Endodermal cell (in vitro differentiated cells): ENCODE measurements at regions not wholly inside any gene's neighbourhood (a gene's known extent, or its start where the extent isn't known, plus 50 kb on each side); places are given as distances from the start of the nearest gene placed in this dataset.

Experiments used
- DNase-seq: peaks from one replicate; pipeline ENCODE4 v3.0.0-alpha.2; 2017
- H3K27ac ChIP-seq: 2 replicates; pipeline ENCODE4 v1.5.1; 2013; ENCODE audit warnings: mild to moderate bottlenecking, low read depth, low read length, moderate library complexity
- H3K27me3 ChIP-seq: 2 replicates; pipeline ENCODE4 v1.6.1; 2013; ENCODE audit warnings: mild to moderate bottlenecking, low read length, moderate library complexity; ENCODE audit not compliant: insufficient read depth, control insufficient read depth, poor library complexity, severe bottlenecking
- H3K36me3 ChIP-seq: 2 replicates; pipeline ENCODE4 v1.7.0; 2013; ENCODE audit warnings: mild to moderate bottlenecking, low read length, moderate library complexity; ENCODE audit not compliant: control insufficient read depth, insufficient read depth
- H3K4me1 ChIP-seq: one replicate; pipeline ENCODE4 v1.7.0; 2013; ENCODE audit warnings: low read length; ENCODE audit not compliant: control insufficient read depth, insufficient read depth
- H3K4me3 ChIP-seq: 2 replicates; pipeline ENCODE4 v1.5.1; 2013; ENCODE audit warnings: mild to moderate bottlenecking, low read length, moderate library complexity
- H3K9ac ChIP-seq: 2 replicates; pipeline ENCODE4 v1.6.1; 2013; ENCODE audit warnings: mild to moderate bottlenecking, low read length, moderate library complexity; ENCODE audit not compliant: poor library complexity, severe bottlenecking; ENCODE audit errors: extremely low read depth
- H3K9me3 ChIP-seq: 2 replicates; pipeline ENCODE4 v1.6.1; 2013; ENCODE audit warnings: mild to moderate bottlenecking, low read length, moderate library complexity; ENCODE audit not compliant: control insufficient read depth
- H3K27ac Mint-ChIP-seq: 2 replicates; pipeline ENCODE4 v1.8.0; 2020; ENCODE audit warnings: mixed read lengths
- H3K27me3 Mint-ChIP-seq: 2 replicates; pipeline ENCODE4 v1.8.0; 2021; ENCODE audit warnings: mild to moderate bottlenecking, mixed read lengths; ENCODE audit not compliant: insufficient read depth
- H3K36me3 Mint-ChIP-seq: 2 replicates; pipeline ENCODE4 v1.8.0; 2020; ENCODE audit warnings: low read depth, mixed read lengths
- H3K4me1 Mint-ChIP-seq: 2 replicates; pipeline ENCODE4 v1.8.0; 2020; ENCODE audit warnings: mixed read lengths
- H3K4me3 Mint-ChIP-seq: 2 replicates; pipeline ENCODE4 v1.8.0; 2020; ENCODE audit warnings: mild to moderate bottlenecking, moderate library complexity, mixed read lengths
- H3K9me3 Mint-ChIP-seq: 2 replicates; pipeline ENCODE4 v1.8.0; 2020; ENCODE audit warnings: mild to moderate bottlenecking, mixed read lengths
- WGBS, 2 experiments: methylation state at CpG; one replicate each; pipeline versions ENCODE4 v1.1.5 to v1.1.7; 2013; ENCODE audit warnings: missing lambda C conversion rate in 2 of 2, mixed read lengths in 1 of 2; ENCODE audit not compliant: insufficient coverage in 1 of 2, insufficient read length in 1 of 2; 5-methylcytosine and 5-hydroxymethylcytosine counted together
- TF ChIP-seq, protein P1 (sequence below): fragments of 200-600 bp; sonication (generic); conservative IDR thresholded peaks from 2 replicates; pipeline ENCODE4 v1.5.0; 2021; ENCODE audit warnings: antibody characterized with exemption, mild to moderate bottlenecking

DNA sequence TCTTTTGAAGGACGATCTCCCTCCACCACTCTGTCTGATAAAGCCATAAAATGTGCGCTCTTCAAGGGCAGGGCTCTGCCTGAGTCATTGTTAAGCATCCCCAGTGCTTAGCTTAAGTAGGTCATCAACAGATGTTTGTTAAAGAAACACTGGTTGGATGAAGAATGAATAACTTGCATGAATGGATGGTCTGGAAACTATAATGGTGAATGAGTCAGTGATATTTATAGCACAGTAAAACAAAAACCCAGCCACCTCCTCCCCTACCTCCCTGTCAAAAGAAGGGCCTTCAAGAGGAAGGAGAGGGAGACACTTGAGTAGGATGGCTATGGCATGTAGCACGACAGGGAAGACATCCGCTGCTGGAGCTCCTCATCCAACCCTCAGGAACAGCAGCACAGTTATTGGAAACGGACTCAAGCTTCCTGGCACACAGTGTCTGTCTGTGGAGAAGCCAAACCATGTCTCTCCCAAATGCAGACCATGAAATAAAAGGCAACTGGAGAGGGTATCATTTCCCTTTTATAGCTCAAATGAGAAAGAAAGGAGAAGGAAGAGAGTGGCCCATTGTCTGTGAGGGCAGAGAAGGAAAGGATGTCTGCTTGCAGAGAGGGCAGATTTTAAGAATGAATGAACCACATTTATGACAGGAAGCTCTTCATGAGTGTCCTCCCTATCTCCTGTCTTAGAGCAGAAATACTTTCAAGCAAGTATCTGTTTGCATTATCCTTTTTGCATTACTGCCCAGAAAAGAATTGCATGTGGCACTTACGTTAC lies 183.5 kb upstream of the UBL3 start:
- Mint-ChIP-seq H3K4me3 (no peak overlapping the region), H3K27me3 (no peaks in the 10 kb centered on the region), H3K4me1 (peaks cover 35% of the 10 kb centered on the region), H3K27ac (no peak overlapping the region), H3K36me3 (no peaks in the 10 kb centered on the region), H3K9me3 (no peaks in the 10 kb centered on the region)
- Histone ChIP-seq H3K36me3 (no peaks in the 10 kb centered on the region), H3K9me3 (no peaks in the 10 kb centered on the region), H3K27ac (no peak overlapping the region), H3K4me3 (no peak overlapping the region), H3K9ac (no peak overlapping the region), H3K4me1 (peaks cover 5% of the 10 kb centered on the region), H3K27me3 (no peaks in the 10 kb centered on the region)
- peak; percentile 17 for DNase-seq
- TF ChIP-seq, protein P1, sequence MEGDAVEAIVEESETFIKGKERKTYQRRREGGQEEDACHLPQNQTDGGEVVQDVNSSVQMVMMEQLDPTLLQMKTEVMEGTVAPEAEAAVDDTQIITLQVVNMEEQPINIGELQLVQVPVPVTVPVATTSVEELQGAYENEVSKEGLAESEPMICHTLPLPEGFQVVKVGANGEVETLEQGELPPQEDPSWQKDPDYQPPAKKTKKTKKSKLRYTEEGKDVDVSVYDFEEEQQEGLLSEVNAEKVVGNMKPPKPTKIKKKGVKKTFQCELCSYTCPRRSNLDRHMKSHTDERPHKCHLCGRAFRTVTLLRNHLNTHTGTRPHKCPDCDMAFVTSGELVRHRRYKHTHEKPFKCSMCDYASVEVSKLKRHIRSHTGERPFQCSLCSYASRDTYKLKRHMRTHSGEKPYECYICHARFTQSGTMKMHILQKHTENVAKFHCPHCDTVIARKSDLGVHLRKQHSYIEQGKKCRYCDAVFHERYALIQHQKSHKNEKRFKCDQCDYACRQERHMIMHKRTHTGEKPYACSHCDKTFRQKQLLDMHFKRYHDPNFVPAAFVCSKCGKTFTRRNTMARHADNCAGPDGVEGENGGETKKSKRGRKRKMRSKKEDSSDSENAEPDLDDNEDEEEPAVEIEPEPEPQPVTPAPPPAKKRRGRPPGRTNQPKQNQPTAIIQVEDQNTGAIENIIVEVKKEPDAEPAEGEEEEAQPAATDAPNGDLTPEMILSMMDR, result no peak
- WGBS, 2 experiments, result 90 to 96% methylated on average over 5 to 6 of the region's 6 CpGs

DNA sequence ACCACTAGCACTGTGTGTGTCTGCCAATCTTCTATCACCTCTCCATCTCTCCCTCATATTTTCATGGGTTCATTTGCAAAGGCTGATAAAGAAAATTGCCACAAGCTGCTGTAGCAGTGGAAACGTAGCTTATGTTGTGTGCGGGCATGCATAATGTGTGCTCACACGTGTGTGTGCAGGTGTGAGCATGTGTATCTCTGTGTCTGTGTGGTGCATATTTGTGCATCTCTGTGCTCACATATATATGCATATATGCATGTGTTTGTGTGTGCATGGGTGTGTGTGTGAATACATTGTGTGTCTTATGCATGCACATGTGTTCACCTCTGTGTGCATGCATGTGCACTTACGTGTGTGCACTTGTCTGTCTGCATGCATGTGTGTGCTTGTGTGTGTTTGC lies 181.8 kb upstream of the UBL3 start:
- H3K4me1 Mint-ChIP-seq, result peaks cover 24% of the 10 kb centered on the region
- H3K9ac ChIP-seq, result no peak overlapping the region
- H3K36me3 ChIP-seq, result no peaks in the 10 kb centered on the region
- 92% methylated on average over 2 to 4 of the region's 4 CpGs for WGBS, 2 experiments
- peak; percentile 9 for DNase-seq
- no peaks in the 10 kb centered on the region for H3K27me3 Mint-ChIP-seq
- H3K4me3 Mint-ChIP-seq, result no peak overlapping the region
- peaks cover 3% of the 10 kb centered on the region for H3K4me1 ChIP-seq
- no peak overlapping the region for H3K27ac ChIP-seq
- no peaks in the 10 kb centered on the region for H3K36me3 Mint-ChIP-seq
- H3K9me3 Mint-ChIP-seq, result no peaks in the 10 kb centered on the region
- H3K4me3 ChIP-seq, result no peak overlapping the region
- H3K27ac Mint-ChIP-seq, result no peak overlapping the region
- H3K9me3 ChIP-seq, result no peaks in the 10 kb centered on the region
- TF ChIP-seq, protein P1, result no peak
- H3K27me3 ChIP-seq, result no peaks in the 10 kb centered on the region

DNA sequence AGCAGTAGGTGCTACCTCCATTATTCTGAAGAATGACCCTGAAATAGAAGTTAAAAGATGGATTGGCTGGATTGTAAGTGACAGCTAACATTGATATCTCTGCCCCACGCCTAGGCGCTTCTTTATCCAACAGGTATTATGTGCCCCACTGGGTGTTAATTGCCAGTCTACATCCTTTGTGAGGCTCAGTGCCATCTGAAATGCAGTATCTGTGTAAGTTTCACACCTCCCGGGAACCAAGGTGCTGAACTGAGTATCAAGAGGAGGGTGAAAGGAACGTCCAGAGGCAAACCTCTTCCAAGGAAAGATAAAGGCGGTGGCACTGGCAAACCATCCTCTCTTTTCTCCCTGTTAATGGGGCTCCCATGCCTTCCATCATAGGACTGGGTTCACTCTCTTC lies 181.1 kb upstream of the UBL3 start:
- 75 to 85% methylated on average over 3 to 5 of the region's 5 CpGs for WGBS, 2 experiments

More for the DNA sequence above, 181.1 kb upstream of the UBL3 start:
- Mint-ChIP-seq H3K4me1 (peaks cover 23% of the 10 kb centered on the region), H3K4me3 (no peak overlapping the region), H3K36me3 (no peaks in the 10 kb centered on the region), H3K9me3 (no peaks in the 10 kb centered on the region), H3K27me3 (no peaks in the 10 kb centered on the region), H3K27ac (no peak overlapping the region)
- Histone ChIP-seq H3K9me3 (no peaks in the 10 kb centered on the region), H3K27ac (no peak overlapping the region), H3K4me1 (peaks cover 3% of the 10 kb centered on the region), H3K27me3 (no peaks in the 10 kb centered on the region), H3K4me3 (no peak overlapping the region), H3K36me3 (no peaks in the 10 kb centered on the region), H3K9ac (no peak overlapping the region)
- TF ChIP-seq, protein P1, result no peak
- DNase-seq, result peak; percentile 66
